SK-N-SH (cell line): ENCODE measurements at regions not wholly inside any gene's neighbourhood (a gene's known extent, or its start where the extent isn't known, plus 50 kb on each side); places are given as distances from the start of the nearest gene placed in this dataset.

Experiments used
- CTCF ChIA-PET: fragments of 300-600, 350-600 bp; formaldehyde crosslinking; extraction: SDS; loops from one replicate; lab custom pipeline; 2021; lab: Yijun Ruan, JAX
- POLR2A ChIA-PET: fragments of 350-600 bp; sonication (Branson Sonifier 250); formaldehyde crosslinking; extraction: SDS; loops from one replicate; lab custom pipeline; 2020; ENCODE audit warnings: antibody characterized with exemption, inconsistent platforms; lab: Yijun Ruan, JAX
- DNase-seq: peaks from one replicate; pipeline ENCODE4 v3.0.0; 2012
- H2AFZ ChIP-seq: fragments of 200-600 bp; sonication (generic); 2 replicates; pipeline ENCODE4 v1.8.1; 2016; ENCODE audit warnings: antibody characterized with exemption, mild to moderate bottlenecking, low read depth
- H3F3A ChIP-seq: fragments of 200-600 bp; sonication (generic); replicated peaks from 2 replicates; pipeline ENCODE3; 2016; ENCODE audit warnings: antibody characterized with exemption, mild to moderate bottlenecking; ENCODE audit not compliant: insufficient read depth
- H3K27ac ChIP-seq, 2 experiments: fragments of 200-500 bp in 1 of 2; fragments of 200-600 bp in 1 of 2; sonication (Bioruptor generic) in 1 of 2; sonication (generic), shearing (Covaris generic) in 1 of 2; 2 replicates each; pipeline versions ENCODE4 v1.5.1 to v1.6.1; 2014 to 2016; ENCODE audit warnings: low read depth in 2 of 2, inconsistent platforms in 1 of 2, low read length in 1 of 2, mild to moderate bottlenecking in 1 of 2, mixed read lengths in 1 of 2
- H3K27me3 ChIP-seq: fragments of 200-600 bp; sonication (generic), shearing (Covaris generic); 2 replicates; pipeline ENCODE4 v1.6.1; 2016; ENCODE audit warnings: mixed run types; ENCODE audit not compliant: insufficient read depth
- H3K36me3 ChIP-seq, 2 experiments: fragments of 200-500 bp in 1 of 2; fragments of 200-600 bp in 1 of 2; sonication (Bioruptor generic) in 1 of 2; sonication (generic) in 1 of 2; replicated peaks in 1 of 2; 2 replicates each; pipeline versions ENCODE3 to v1.5.1; 2014 to 2016; ENCODE audit warnings: low read length in 1 of 2, mild to moderate bottlenecking in 1 of 2; ENCODE audit not compliant: insufficient read depth in 2 of 2, control insufficient read depth in 1 of 2
- H3K4me1 ChIP-seq, 2 experiments: fragments of 200-500 bp in 1 of 2; fragments of 200-600 bp in 1 of 2; sonication (Bioruptor generic) in 1 of 2; sonication (generic), shearing (Covaris generic) in 1 of 2; 2 replicates each; pipeline versions ENCODE4 v1.5.1 to v1.6.1; 2014 to 2016; ENCODE audit warnings: low read depth in 1 of 2, low read length in 1 of 2, mixed run types in 1 of 2; ENCODE audit not compliant: insufficient read depth in 2 of 2, control insufficient read depth in 1 of 2
- H3K4me2 ChIP-seq: fragments of 200-600 bp; sonication (generic), shearing (Covaris generic); 2 replicates; pipeline ENCODE4 v1.6.1; 2017; ENCODE audit warnings: mixed run types
- H3K4me3 ChIP-seq, 2 experiments: fragments of 200-500 bp in 1 of 2; fragments of 200-600 bp in 1 of 2; sonication (Bioruptor generic) in 1 of 2; sonication (generic), shearing (Covaris generic) in 1 of 2; 2 replicates each; pipeline versions ENCODE4 v1.5.1 to v1.8.1; 2014 to 2016; ENCODE audit warnings: low read depth in 2 of 2, inconsistent platforms in 1 of 2, low read length in 1 of 2, mild to moderate bottlenecking in 1 of 2, mixed read lengths in 1 of 2, moderate library complexity in 1 of 2
- H3K79me2 ChIP-seq: fragments of 200-600 bp; sonication (generic); 2 replicates; pipeline ENCODE4 v1.8.1; 2017; ENCODE audit warnings: mild to moderate bottlenecking; ENCODE audit not compliant: insufficient read depth
- H3K9ac ChIP-seq: fragments of 200-600 bp; sonication (generic); 2 replicates; pipeline ENCODE4 v1.6.1; 2017; ENCODE audit warnings: mixed run types
- H3K9me2 ChIP-seq: fragments of 200-600 bp; sonication (generic); 2 replicates; pipeline ENCODE4 v1.6.1; 2017; ENCODE audit warnings: mixed run types
- H3K9me3 ChIP-seq: fragments of 200-600 bp; sonication (generic); 2 replicates; pipeline ENCODE4 v1.6.1; 2017; ENCODE audit warnings: mixed run types, mild to moderate bottlenecking, moderate library complexity
- H4K20me1 ChIP-seq: fragments of 200-600 bp; sonication (generic); 2 replicates; pipeline ENCODE4 v1.6.1; 2017; ENCODE audit warnings: mild to moderate bottlenecking, mixed run types; ENCODE audit not compliant: insufficient read depth
- CTCF ChIP-seq: fragments of 200-600 bp; sonication (generic); IDR thresholded peaks from 2 replicates; pipeline ENCODE4 v1.6.1; 2017; ENCODE audit warnings: antibody characterized with exemption, mild to moderate bottlenecking, moderate library complexity
- ELF1 ChIP-seq: IDR thresholded peaks from 2 replicates; pipeline ENCODE4 v1.4.0; 2012
- EZH2phosphoT487 ChIP-seq: fragments of 200-600 bp; sonication (generic); IDR thresholded peaks from 2 replicates; pipeline ENCODE4 v1.6.1; 2017; ENCODE audit warnings: low read depth, mixed run types, mild to moderate bottlenecking, antibody characterized with exemption, moderate library complexity, borderline replicate concordance
- FOSL2 ChIP-seq: IDR thresholded peaks from 2 replicates; pipeline ENCODE4 v1.4.0; 2012; ENCODE audit warnings: low read depth, mild to moderate bottlenecking, moderate library complexity, borderline replicate concordance
- GABPA ChIP-seq: IDR thresholded peaks from 2 replicates; pipeline ENCODE4 v1.4.0; 2012; ENCODE audit warnings: low read depth, mild to moderate bottlenecking
- JUND ChIP-seq: IDR thresholded peaks from 2 replicates; pipeline ENCODE4 v1.4.0; 2012
- MAX ChIP-seq: IDR thresholded peaks from 2 replicates; pipeline ENCODE4 v1.4.0; 2012; ENCODE audit warnings: low read depth
- MEF2A ChIP-seq: IDR thresholded peaks from 2 replicates; pipeline ENCODE4 v1.4.0; 2012; ENCODE audit warnings: low read depth, borderline replicate concordance
- NFIC ChIP-seq: IDR thresholded peaks from 2 replicates; pipeline ENCODE4 v1.4.0; 2012; ENCODE audit warnings: borderline replicate concordance
- NRF1 ChIP-seq: IDR thresholded peaks from 2 replicates; pipeline ENCODE4 v1.6.1; 2012; ENCODE audit warnings: low read depth, mild to moderate bottlenecking, low read length
- RAD21 ChIP-seq: IDR thresholded peaks from 2 replicates; pipeline ENCODE4 v1.6.1; 2012; ENCODE audit warnings: mild to moderate bottlenecking, low read length
- RCOR1 ChIP-seq: fragments of 150-350 bp; IDR thresholded peaks from 2 replicates; pipeline ENCODE4 v1.6.1; 2017; ENCODE audit warnings: antibody characterized with exemption, low read length
- RFX5 ChIP-seq: IDR thresholded peaks from 2 replicates; pipeline ENCODE4 v1.6.1; 2012; ENCODE audit warnings: mild to moderate bottlenecking, improper control_type of control experiment, low read length
- RXRA ChIP-seq: IDR thresholded peaks from 2 replicates; pipeline ENCODE4 v1.4.0; 2012; ENCODE audit warnings: low read depth, mild to moderate bottlenecking, borderline replicate concordance
- SMC3 ChIP-seq: IDR thresholded peaks from 2 replicates; pipeline ENCODE4 v1.6.1; 2012; ENCODE audit warnings: low read depth, low read length, improper control_type of control experiment
- TAF1 ChIP-seq: IDR thresholded peaks from 2 replicates; pipeline ENCODE4 v1.6.1; 2012; ENCODE audit warnings: low read depth, mild to moderate bottlenecking, low read length, moderate library complexity, borderline replicate concordance
- TEAD4 ChIP-seq: IDR thresholded peaks from 2 replicates; pipeline ENCODE4 v1.4.0; 2012; ENCODE audit warnings: mild to moderate bottlenecking, borderline replicate concordance; ENCODE audit not compliant: insufficient read depth
- USF1 ChIP-seq: IDR thresholded peaks from 2 replicates; pipeline ENCODE4 v1.4.0; 2012; ENCODE audit warnings: low read depth, borderline replicate concordance
- USF2 ChIP-seq: fragments of 150-350 bp; IDR thresholded peaks from 2 replicates; pipeline ENCODE4 v1.6.1; 2017; ENCODE audit warnings: antibody characterized with exemption, low read length, low read depth, borderline replicate concordance
- WGBS: methylation state at CpG from one replicate; pipeline ENCODE4 v1.1.6; 2017; ENCODE audit warnings: low lambda C conversion rate; 5-methylcytosine and 5-hydroxymethylcytosine counted together

- no peak for DNase-seq
- 4% methylated on average over 4 of the region's 4 CpGs for WGBS
- no peaks in the 10 kb centered on the region for H3F3A ChIP-seq
- no peaks in the 10 kb centered on the region for H4K20me1 ChIP-seq
- no peak for TF ChIP-seq GABPA
- TF ChIP-seq TAF1 = no peak
- TF ChIP-seq FOSL2 = no peak
- no peak for TF ChIP-seq TEAD4
- TF ChIP-seq NRF1 = no peak
- TF ChIP-seq MAX = no peak
- no peak for TF ChIP-seq NFIC
- no peak for TF ChIP-seq SMC3
- no peak for TF ChIP-seq MEF2A
- TF ChIP-seq USF2 = no peak
- TF ChIP-seq EZH2phosphoT487 = no peak
- no peak for TF ChIP-seq CTCF
- no peak for TF ChIP-seq JUND
- no peak for TF ChIP-seq RCOR1
- TF ChIP-seq RXRA = no peak
- no peak for TF ChIP-seq RAD21
- TF ChIP-seq USF1 = no peak
- no peak for TF ChIP-seq RFX5
- no peak for TF ChIP-seq ELF1
- TF ChIP-seq, all 33 proteins: peak for 0
- ChIA-PET CTCF (no interaction called here), POLR2A (no interaction called here)
- no peak overlapping the region for H2AFZ ChIP-seq
- H3K4me2 ChIP-seq = no peak overlapping the region
- no peak overlapping the region for H3K9ac ChIP-seq
- no peaks in the 10 kb centered on the region for H3K36me3 ChIP-seq
- no peak overlapping the region for H3K27ac ChIP-seq
- H3K9me3 ChIP-seq = no peaks in the 10 kb centered on the region
- H3K4me1 ChIP-seq = no peaks in the 10 kb centered on the region; a peak in 1 of 4 replicates
- H3K9me2 ChIP-seq = no peaks in the 10 kb centered on the region
- no peaks in the 10 kb centered on the region for H3K79me2 ChIP-seq
- H3K27me3 ChIP-seq = no peaks in the 10 kb centered on the region
- no peak overlapping the region for H3K4me3 ChIP-seq
These were observed 254.8 kb downstream of the CDH10 start for GRCh38 chr5:24389968-24390367.
